ENCODE measurements at regions not wholly inside any gene's neighbourhood (a gene's known extent, or its start where the extent isn't known, plus 50 kb on each side); places are given as distances from the start of the nearest gene placed in this dataset.

- DNase-seq, result no peak
- intact Hi-C loops (cut with DNase I), result no loop called here
These were observed 2381.1 kb upstream of the AGA start for GRCh38 chr4:179823342-179823741.

DNA sequence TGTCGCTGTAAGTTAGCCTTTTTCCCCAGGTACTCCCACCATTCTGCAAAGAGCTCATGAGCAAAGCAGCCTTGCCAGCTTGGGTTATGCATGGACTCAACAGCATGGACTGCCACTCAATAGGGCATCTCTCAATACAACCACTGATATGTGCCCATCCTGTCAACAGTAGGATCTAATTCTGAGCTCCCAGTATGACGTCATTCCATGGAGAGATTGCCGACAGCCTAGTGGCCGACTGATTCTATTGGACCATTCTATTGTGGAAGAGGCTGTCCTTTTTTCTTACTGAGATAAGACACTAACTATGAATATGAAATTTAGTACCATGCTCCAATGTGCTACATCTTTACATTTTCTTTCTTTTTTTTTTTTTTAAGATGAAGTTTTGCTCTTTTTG lies 2389.0 kb upstream of the AGA start:
- no peak for DNase-seq
- intact Hi-C loops (cut with DNase I), result no loop called here

- intact Hi-C loops (cut with DNase I), result no loop called here
- no peak for DNase-seq
These were observed 2394.2 kb upstream of the AGA start for GRCh38 chr4:179836179-179837075.

GRCh38 chr4:179843370-179843769 lies 2399.8 kb upstream of the TENM3 start:
- intact Hi-C loops (cut with DNase I), result no loop called here
- no peak for DNase-seq

GRCh38 chr4:179855469-179855868 lies 2387.7 kb upstream of the TENM3 start:
- DNase-seq, result no peak
- intact Hi-C loops (cut with DNase I), result no loop called here

GRCh38 chr4:179858221-179858620 lies 2385.0 kb upstream of the TENM3 start:
- DNase-seq, result no peak
- intact Hi-C loops (cut with DNase I), result no loop called here

- intact Hi-C loops (cut with DNase I), result loop anchor here (2.0 kb wide), 1 partner anchor 799 kb away; no protein-coding TSS in a partner anchor
- DNase-seq, result peak in 8 of 10 donors; percentile 28 to 79 (median 58)
These were observed 2375.8 kb upstream of the TENM3 start for GRCh38 chr4:179867300-179867878.

- no peak for DNase-seq
- intact Hi-C loops (cut with DNase I), result no loop called here
These were observed 2371.5 kb upstream of the TENM3 start for GRCh38 chr4:179871726-179872125.

GRCh38 chr4:179872755-179873154 lies 2370.4 kb upstream of the TENM3 start:
- intact Hi-C loops (cut with DNase I), result no loop called here

DNA sequence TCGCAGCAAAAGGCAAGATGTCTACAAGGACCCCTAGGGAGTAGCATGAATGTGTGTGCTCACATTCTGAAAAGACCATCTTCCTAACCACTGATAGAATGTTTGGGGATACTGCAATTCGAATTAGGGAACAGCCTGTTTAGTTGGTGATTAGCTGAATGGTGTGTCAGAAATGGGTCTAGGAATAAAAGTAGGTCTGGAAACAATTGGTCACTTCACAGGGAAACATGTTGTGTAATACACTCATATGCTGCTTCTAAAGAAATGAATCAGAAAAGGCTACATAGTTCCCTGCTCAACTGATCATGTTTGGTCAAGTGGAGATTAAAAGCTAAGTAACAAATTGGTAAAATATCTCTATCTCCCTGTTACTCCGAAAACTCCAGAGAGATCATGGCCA lies 2362.4 kb upstream of the TENM3 start:
- intact Hi-C loops (cut with DNase I), result no loop called here
- no peak for DNase-seq

More at GRCh38 chr4:179872755-179873154, 2370.4 kb upstream of the TENM3 start:
- DNase-seq, result no peak

- intact Hi-C loops (cut with DNase I), result no loop called here
- no peak for DNase-seq
These were observed 2349.0 kb upstream of the TENM3 start for GRCh38 chr4:179894066-179894778.

DNA sequence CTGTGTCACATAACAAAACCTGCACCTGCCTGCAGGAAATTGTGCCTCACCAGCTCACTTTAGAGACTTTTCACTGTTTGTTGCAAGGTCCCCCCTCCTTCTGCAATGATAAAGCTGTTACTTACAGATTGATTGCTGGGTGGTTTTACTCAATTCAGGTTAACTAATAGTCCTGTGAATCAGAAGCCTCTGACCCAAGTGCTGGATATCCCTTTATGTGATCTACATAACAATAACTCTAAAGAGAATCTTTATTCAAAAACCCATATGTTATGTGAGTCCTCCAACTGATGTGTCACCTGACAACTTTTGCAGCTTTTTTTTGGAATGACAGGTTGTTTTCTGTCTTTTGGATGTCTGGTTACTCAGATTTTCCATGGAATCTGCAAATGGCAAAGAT lies 2323.6 kb upstream of the TENM3 start:
- DNase-seq, result no peak
- intact Hi-C loops (cut with DNase I), result no loop called here

- intact Hi-C loops (cut with DNase I), result no loop called here
- DNase-seq, result no peak
These were observed 2315.7 kb upstream of the TENM3 start for GRCh38 chr4:179927473-179927872.

GRCh38 chr4:179941911-179942310 lies 2301.3 kb upstream of the TENM3 start:
- no peak for DNase-seq
- intact Hi-C loops (cut with DNase I), result no loop called here

GRCh38 chr4:179976777-179977176 lies 2266.4 kb upstream of the TENM3 start:
- intact Hi-C loops (cut with DNase I), result no loop called here
- no peak for DNase-seq

GRCh38 chr4:179977378-179977777 lies 2265.8 kb upstream of the TENM3 start:
- DNase-seq, result no peak
- intact Hi-C loops (cut with DNase I), result no loop called here

- no peak for DNase-seq
These were observed 2262.0 kb upstream of the TENM3 start for GRCh38 chr4:179981161-179981560.

DNA sequence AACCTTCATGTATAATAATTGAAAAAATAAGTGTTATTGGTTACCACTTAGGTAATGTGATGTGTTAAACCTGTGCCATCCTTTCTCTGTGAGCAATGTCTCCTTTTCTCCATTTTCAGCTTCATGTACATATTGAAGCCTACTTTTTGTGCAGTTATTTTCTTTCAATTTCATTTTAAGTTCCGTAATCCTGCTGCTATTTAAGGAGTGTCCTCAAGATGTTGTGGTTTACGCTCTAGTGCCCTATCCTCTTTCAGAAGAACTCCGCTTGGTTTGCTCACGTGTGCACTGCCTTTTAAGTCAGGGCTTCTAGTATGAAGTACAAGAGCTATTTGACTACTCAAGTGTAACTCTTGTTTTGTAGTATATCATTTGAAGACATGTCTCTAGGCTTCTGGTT lies 2253.2 kb upstream of the TENM3 start:
- intact Hi-C loops (cut with DNase I), result no loop called here
- no peak for DNase-seq

More at GRCh38 chr4:179981161-179981560, 2262.0 kb upstream of the TENM3 start:
- intact Hi-C loops (cut with DNase I), result no loop called here

GRCh38 chr4:180009316-180009715 lies 2233.9 kb upstream of the TENM3 start:
- no peak for DNase-seq
- intact Hi-C loops (cut with DNase I), result no loop called here

- intact Hi-C loops (cut with DNase I), result no loop called here
- DNase-seq, result peak in 5 of 10 donors; percentile 8 to 63 (median 35)
These were observed 2214.5 kb upstream of the TENM3 start for GRCh38 chr4:180028682-180029081.

DNA sequence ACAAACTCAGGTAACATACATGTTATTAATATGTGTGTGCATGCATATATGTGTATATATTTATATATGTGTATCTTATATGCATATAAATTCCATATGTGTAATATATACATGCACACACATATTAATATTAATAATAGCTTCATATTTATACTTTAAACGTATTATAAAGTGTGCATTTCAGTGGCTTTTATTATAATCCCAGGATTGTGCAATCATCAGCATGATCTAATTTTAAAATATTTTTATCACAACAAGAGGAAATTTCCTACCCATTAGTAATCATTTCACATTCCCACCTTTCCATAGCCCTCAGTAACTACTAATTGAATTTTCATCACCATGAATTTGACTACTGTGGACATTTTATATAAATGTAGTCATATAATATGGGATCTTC lies 2211.9 kb upstream of the TENM3 start:
- intact Hi-C loops (cut with DNase I), result no loop called here
- DNase-seq, result no peak
